Suppressor macrophage treated with lipopolysaccharide for 1 hour (primary cell): ENCODE measurements at regions not wholly inside any gene's neighbourhood (a gene's known extent, or its start where the extent isn't known, plus 50 kb on each side); places are given as distances from the start of the nearest gene placed in this dataset.
A peak's percentile ranks its signal among the peaks of the same experiment; 100 is the strongest.

Experiments used
- DNase-seq, 3 donors: peaks; one replicate each; pipeline ENCODE4 v3.0.0-alpha.2; 2020 to 2022

DNA sequence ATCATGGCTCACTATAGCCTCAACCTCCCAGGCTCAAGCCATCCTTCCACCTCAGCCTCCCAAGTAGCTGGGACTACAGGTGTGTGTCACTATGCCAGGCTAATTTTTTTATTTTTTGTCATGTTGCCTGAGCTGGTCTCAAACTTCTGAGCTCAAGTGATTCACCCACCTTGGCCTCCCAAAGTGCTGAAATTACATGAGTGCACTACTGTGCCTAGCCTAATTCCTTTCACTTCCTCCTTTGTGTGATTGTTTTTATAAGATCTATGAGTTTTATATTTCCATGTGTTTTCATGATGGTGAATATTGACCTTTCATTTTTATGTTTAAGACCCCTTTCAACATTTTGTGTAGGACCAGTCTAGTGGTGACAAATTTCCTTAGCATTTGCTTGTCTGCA lies 55.2 kb upstream of the IL12B start:
- DNase-seq: peak in 1 of 3 donors; percentile 36

DNA sequence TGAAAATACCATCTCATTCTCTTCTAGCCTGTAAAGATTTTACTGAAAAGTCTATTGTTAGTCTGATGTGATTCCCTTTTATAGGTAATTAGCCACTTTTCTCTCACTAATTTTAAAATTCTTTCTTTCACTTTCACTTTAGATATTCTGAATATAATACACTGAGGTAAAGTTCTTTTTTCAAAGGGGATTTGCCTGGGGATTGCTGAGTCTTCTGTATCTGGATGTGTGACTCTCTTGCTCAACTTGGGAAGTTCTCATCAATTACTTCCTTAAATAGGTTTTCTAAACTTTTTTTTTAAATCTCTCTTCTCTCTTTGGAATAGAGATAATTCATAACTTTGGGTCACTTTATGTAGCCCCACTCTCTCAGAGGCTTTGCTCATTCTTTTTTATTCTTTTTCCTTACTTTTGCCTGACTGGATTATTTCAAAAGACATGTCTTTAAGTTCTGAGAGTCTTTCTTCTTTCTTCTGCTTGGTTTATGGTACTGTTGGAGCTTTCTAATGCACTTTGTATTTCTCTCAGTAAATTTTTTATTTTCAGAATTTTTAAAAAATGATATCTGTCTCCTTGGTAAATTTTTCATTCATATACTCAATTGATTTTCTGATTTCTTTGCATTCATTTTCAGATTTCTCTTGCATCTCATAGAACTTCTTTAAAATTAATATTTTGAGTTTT lies 55.9 kb upstream of the IL12B start:
- peak; percentile 74 to 91 (median 83) for DNase-seq

DNA sequence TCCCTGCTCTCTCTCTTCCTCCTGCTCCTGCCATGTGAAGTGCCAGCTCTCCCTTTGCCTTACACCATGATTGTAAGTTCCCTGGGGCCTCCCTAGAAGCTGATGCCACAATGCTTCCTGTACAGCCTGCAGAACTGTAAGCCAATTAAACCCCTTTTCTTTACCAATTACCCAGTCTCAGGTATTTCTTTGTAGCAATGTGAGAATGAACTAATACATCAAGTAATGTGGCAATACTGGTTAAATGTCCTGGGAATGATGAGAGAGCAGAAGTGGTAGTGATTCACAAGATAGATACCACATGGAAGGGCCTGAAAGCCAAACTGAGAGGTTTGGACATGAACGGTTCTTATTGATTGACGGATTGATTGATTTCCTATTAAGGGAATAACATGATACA lies 62.6 kb upstream of the IL12B start:
- DNase-seq: peak in 2 of 3 donors; percentile 44 to 77

DNA sequence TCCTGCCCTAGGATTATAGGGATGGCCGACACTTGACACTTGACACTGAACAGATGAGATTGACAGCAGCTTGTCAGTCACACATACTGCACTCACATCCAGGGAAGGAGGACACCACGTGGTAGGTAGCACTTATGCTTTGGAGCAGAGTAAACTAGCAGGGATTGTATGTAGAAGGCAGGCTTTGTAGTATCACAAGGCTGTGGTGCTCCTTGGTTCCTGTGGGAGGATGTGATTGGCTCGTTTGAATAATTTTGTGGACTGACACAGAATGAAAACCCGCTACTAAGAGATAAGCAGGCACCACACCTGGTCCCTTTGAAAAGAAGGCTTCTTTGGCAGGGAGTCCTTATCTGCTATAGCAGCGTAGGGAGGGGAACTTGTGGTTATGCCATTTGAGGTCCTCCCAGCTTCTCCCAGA lies 63.6 kb upstream of the IL12B start:
- no peak for DNase-seq

DNA sequence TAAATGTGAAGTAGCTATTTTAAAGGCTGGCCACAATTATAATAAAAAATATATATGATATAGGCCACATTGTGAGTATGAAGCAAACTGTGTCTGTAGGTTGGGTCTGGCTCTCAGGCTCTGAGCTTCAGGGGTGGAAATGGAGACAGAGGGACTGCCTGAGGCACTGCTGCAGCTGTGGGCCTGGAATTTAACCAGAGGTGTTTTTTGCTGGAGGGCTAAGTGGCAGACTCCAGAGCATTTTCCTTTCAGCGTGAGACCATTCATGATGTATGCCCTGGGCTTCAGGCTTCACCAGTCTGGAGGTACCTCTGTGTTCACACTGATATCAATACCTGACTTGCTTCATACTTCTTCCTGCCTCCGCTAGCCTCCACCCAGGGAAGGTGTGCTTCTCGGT lies 64.9 kb upstream of the IL12B start:
- DNase-seq: no peak

DNA sequence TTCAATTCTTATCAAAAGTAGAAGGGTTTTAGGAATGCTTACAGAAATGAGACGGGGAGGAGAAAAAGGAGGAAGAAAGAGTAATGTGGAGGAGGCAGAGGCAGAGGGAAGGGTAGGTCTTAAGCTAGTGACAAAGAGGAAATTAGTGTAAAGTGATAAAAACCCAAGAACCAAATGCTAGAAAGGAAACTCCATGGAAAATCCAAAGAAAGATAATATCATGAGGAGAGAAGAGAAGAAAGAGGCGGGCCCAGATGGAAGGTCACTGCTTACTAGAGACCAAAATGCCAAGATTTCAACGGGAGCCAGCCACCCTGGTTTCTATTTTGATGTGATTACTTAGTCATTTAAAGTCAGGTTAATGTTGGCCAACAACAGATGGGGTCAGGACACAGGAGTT lies 68.6 kb upstream of the IL12B start:
- peak; percentile 89 to 91 (median 91) for DNase-seq

DNA sequence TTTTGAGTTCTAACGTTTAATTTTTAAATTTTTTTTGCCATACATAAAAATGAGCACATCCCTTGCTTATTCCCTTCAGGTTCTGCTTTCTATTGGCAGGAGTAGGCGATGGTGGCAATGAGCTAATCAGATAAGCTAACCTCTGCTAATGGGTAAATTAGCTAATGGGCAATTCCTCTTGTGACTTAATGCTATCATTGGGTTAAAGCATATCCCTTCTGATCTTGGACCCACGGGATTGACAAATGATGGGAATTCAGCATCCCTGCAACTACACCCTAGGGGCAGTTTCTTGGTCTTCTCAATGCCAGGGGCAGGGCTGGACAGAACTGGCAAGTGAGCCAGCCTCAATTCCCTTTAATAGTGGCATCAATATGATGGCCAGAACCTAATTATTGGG lies 70.2 kb upstream of the IL12B start:
- peak; percentile 88 to 92 (median 88) for DNase-seq

DNA sequence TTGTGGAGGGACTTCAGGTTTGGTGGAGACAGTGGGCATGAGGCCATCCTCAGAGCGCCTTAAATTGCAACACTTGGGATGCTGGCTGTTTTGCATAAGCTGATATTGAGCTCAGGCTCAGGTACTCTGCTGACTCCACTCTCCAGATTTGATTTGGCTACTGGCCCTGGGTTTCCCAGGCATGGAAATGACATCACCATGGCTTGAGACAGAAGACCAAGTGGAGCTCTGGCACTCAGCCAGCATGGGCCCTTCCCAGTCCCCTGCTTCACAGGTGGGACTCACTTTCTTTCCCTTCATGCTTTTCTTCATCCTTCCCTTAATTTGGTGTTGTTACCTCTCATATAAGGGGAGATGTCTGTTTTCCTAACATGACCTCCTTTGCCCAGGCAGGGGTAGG lies 72.0 kb upstream of the IL12B start:
- DNase-seq: peak; percentile 63 to 85 (median 76)

DNA sequence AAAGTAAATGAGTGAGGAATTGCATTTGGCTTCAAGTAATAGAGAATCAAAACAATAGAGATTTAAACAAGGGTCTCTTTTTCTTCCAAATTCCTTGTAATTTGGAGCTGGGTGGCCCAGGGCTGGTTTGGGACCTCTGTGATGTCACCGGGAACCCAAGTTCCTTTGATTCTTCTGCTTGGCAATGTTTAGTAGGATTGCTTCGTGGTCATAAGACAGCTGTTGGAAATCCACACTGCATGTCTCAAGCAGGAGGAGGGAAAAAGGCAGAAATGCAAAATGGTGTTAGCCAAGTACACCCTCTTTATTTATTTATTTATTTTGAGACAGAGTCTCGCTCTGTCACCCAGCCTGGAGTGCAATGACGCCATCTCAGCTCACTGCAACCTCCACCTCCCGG lies 72.6 kb upstream of the IL12B start:
- peak; percentile 72 to 82 (median 75) for DNase-seq

DNA sequence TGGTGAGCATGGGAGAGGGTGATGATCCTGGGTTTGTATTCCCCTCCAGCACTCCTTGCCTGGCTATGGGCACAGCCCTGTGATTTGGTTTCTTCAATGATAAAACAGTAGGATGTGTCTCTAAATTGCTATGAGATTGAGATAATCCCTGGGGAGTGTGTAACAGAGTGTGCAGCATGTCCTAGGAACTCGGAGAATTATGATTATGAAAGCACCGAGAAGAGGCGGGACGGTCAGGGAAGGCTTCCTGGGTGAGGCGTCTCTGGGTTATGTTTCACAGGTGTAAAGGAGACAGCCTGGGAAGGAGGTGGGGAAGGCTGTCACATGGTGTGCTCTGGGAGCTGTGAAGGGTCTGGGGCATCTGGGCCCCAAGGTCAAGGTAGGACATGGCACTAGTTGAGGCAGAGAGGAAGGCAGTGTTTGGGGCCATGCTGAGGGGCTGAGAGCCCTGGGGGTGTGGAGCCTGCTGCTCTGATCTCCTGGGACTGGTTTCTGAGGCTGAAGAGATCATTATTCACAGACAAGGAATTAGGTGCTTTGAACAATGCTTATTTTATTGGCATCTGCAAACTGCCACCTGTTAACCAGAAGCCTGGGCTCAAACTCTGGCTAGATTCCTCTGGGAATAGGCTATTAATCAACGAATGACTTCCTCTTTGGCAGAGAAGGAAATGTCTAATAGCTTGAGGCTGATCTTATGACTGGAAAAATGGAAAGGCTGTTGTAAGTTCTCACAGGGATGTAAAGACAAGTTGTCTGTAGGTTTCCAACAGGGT lies 73.8 kb upstream of the IL12B start:
- DNase-seq: peak in 2 of 3 donors; percentile 42

DNA sequence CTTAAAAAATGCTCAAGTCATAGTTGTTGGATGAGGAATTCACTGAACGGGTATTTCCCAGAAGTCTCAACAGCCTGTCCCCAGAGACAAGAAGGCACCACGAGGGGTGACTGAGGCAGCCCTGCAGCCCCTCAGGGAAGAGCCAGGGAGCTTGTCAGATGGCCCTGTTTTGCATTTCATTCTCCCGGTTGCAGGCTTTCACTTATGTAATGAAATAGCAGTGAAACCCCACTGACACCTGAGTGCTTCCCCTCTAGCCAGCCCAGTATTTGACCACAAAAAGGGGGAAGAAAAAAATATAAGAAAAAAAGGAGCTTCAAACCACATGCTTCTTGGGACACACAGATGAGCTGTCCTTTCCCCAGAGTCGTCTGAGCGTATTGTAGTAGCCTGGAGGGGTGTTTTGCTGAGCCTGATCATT lies 75.3 kb upstream of the IL12B start:
- peak; percentile 69 to 87 (median 78) for DNase-seq

DNA sequence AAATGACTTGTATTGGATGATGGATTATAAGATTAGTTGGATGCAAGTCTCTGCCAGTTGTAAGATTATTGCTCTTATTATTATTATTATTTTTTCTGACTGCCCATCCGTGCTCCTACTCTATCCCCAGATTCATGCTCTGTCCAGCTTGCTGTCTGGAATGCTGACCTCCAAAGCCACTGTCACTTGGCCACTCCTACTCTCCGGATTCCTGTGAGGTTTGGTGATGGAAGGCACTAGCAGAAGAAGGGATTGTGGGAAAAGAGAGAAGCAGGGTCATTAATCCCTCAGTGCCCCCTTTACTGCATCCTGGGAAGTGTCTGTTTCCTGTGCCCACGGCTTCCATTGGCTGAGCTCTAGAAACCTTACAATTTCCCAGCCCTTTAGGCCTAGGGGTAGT lies 76.3 kb upstream of the IL12B start:
- DNase-seq: no peak

DNA sequence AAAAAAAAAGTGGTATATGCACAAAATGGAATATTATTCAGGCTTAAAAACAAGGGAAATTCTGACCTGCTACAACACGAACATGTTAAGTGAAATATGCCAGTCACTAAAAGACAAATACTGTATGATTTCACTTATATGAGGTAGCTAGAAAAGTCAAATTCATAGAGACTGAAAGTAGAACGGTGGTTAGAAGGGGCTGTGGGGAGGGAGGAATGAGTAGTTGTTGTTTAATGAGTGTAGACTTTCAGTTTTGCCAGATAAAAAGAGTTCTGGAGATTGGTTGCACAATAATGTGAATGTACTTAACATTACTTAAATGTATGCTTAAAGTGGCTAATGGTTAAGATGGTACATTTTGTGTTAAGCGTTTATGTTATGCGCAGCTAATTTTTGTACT lies 79.5 kb upstream of the IL12B start:
- DNase-seq: peak in 1 of 3 donors; percentile 41

DNA sequence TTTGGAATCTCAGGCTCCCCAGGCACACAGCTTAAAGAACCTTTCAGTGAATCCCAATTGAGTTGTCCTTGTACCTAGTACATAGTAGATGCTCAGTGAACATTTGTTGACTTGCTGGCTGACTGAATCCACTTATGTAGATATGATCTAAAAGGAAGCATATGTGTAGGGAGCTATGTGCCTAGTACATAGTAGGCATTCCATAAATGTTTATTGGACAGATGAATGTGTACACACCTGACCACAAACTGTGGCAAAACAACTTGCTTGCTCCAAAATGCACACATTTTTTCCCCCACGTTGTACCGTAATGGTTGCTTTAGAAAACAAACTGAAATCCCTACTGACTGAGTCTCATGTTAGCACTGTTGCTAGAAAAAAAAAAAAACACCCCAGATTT lies 80.2 kb upstream of the IL12B start:
- no peak for DNase-seq

DNA sequence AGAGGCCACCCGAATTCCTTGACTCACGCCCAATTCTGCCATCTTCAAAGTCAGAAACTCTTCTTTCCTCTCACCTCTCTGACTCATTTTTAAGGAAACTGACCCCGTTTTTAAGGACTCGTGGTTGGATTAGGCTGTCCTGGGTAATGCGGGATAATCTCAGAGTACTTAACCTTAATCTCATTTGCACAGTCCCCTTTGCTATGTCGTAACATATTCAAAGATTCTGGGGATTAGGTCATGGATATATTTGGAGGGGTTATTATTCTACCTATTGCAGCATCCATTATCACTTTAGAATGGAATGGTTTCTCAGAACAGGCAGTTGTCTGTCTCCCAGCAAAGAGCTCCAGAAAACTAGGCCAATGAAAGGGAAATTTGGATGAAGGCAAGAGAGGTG lies 80.8 kb upstream of the IL12B start:
- DNase-seq: no peak

DNA sequence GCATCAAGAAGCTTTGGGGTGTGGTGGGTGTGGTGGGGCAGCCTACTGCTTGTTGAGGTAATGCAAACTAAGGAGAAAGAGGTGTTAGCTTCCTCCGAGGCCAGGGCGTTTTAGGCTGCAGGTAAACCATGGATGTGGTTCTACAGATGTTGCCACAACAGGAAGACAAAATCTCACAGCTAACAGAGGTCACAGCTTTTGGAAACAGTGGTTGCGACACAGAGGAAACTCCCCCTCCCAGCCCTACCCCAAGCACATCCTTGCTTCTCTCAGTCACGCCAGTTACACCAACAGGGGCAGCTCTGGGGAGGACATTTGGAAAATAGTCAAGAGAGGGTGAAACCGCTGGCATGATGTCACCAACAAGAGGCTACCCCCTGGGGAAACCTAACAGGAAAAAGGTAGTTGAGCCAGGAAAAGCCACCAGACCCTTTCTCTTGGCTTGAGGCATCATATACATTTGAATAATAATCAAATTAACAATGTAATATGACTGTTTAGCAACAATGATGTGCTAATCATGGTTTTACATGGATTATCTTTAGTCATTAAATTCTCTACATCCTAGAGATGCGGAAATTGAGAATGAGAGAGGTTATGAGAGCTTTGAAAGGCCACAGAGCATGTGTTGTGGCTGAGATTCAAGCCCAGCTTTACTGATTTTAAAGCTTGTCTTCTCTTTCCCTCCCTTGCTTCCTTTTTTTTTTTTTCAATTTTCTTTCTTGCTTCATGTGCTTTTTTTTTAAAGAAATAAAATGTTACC lies 82.2 kb upstream of the IL12B start:
- DNase-seq: peak; percentile 93 to 94 (median 94)

DNA sequence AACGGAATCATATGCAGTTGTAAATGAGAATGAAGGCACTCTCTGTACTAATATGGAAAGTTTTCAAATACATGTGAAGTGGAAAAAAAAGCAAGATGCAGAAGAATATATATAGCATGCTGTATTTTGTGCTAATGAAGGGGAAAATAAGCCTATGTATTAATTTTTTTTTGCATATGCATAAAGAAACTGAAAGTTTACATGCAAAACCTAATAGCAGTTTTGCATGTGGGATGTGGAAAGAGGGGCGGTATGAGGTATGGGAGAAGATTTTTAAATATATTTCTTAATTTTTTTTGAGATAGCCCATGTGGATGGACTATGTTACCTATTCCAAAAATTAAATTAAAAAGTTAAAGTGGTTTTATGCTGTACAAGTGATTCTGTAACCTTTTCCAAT lies 83.7 kb upstream of the IL12B start:
- no peak for DNase-seq

DNA sequence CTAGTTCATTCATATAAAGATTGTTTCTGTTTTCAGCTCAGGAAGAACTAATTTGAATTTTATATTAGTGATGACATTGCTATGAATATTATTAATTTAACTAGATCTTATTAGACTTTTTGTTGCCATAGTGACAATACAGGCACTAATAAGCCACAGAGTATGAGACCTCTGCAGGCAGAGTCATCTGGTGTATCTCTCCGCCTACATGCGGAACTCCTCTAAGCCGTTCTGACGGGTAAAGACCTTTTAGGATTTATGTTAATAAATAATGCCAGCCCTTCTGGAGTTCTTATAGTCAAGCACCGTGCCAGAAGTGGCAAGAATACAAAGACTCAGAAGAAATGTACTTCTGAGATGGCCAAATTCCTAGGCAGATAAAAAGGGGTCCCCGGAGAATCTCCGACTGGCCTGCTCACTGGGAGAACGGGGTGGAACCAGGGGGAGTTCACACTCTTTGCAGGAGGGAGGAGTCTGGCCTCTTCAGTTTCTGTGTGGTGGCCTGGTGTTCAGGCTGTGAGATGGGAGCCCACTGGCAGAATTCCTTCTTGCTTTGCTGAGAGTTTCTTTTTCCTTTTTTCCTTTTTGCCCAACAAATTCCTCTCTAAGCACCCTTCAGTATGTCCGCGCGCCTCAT lies 85.1 kb upstream of the IL12B start:
- no peak for DNase-seq

DNA sequence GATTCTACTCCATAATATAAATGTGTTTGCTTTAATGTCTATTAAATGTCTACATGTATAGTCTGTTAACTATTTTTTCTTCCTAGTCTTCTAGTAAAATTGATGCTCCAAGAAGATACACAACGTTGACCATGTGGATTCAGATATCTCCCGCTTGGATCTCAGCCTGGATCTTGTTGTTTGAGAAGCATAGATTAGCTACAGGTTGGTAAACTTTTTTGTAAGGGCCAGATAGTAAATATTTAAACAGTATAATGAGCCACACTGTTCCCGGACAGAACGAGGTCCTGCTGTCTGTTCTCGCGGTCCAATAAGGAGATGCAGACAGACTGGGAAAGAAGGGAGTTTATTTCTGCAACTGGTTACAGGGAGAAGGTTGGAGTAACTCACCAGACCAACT lies 86.2 kb upstream of the IL12B start:
- DNase-seq: no peak

DNA sequence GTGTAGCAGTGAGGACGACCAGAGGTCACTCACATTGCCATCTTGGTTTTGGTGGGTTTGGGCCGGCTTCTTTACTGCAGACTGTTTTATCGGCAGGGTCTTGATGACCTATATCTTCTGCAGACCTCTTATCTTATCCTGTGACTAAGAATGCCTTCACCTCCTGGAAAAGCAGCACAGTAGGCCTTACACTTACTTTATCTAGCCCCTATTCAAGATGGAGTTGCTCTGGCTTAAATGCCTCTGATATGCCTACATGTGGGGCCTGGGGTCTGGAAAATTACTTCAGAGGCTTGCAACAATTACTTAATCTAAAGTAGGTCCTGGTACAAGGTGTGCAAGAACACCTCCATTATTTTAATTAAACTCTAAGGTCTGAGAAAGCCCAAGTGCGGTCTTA lies 86.9 kb upstream of the IL12B start:
- no peak for DNase-seq

DNA sequence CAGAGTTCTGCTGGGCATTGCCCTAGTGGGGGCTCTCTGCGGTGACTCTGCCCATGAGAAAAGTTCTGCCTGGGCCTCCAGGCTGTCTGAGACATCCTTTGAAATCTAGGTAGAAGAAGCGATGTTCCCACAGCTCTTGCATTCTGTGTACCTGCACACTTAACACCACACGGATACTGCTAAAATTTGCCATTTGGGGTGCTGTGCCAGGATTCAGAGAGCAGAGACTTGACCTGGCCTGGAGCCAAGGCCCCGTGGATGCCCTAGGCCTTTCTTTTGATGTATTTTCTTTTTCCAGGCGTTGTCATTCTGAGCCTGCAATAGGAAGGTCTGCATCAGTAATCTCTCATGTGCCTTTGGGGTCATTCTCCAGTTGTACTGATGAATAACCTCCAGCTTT lies 89.3 kb upstream of the IL12B start:
- DNase-seq: no peak

DNA sequence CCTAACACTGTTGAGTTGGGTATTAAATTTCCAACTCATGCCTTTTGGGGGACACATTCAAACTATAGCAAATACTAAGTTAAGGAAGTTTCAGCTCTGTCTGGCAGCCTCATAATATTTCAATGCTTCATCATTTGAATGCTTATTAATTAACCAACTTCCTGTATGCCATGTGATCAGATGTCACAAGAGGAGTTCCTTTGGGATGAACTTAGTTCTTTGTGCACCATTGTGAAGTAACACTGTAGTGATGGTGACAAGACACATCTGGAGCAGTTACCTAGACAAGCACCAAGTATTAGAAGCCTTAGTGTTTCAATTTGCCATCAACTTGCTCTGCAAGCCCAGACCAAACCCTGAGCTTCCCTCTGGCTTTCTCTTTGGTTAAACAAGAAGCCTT lies 90.7 kb upstream of the IL12B start:
- DNase-seq: no peak

DNA sequence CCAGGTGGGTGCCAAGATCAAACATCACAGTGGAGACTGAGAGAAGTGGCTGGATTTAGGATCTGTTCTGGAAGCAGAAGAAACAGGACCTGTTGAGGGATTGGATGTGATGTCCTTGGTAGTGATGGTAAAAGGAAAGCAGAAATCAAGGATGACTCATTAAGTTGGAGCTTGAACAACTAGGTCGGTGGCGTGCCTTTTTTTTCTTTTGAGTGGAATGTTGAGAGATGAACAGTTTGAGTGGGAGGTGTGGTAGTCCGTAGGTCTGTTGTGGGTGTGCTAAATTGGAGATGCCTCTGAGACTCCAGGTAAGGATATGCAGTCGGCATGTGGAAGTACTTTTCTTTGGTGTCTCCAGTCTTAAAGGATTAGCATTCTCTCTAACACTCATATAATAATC lies 92.1 kb upstream of the IL12B start:
- DNase-seq: peak in 1 of 3 donors; percentile 52
